Mammary epithelial cell (primary cell): ENCODE measurements at regions not wholly inside any gene's neighbourhood (a gene's known extent, or its start where the extent isn't known, plus 50 kb on each side); places are given as distances from the start of the nearest gene placed in this dataset.

Source experiments
- EZH2 ChIP-seq: IDR thresholded peaks from 2 replicates; pipeline ENCODE4 v1.6.1; 2012; ENCODE audit warnings: low read length, inconsistent platforms, borderline replicate concordance
- TF ChIP-seq, protein P1 (sequence below), 2 donors: IDR thresholded peaks in 1 of 2; conservative IDR thresholded peaks in 1 of 2; 2 replicates each; pipeline ENCODE4 v1.5.1; 2011 to 2012; ENCODE audit warnings: inconsistent platforms in 2 of 2, low read length in 2 of 2, mild to moderate bottlenecking in 2 of 2, control low read depth in 1 of 2, low read depth in 1 of 2; ENCODE audit not compliant: insufficient read depth in 1 of 2; ENCODE audit errors: extremely low read depth in 1 of 2

DNA sequence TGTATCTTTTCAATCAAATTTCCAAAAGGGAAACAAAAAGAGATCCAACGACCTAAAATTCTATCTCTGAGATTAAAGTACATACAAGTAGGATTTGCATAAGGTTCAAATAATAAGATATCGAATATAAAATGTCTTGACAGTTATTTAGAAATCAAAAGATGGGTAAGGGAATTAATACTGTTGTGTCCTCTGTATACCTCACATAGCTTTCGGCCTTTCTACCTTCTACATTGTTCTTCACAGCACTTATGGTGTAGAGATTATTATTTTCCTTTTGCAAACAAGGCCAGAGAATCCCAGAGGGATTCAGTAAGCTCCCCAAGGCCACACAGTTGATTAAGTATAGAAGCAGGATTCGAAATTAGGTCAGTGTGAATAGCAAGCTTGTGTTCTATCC lies 403.6 kb downstream of the SPRY2 start:
- TF ChIP-seq, protein P1, sequence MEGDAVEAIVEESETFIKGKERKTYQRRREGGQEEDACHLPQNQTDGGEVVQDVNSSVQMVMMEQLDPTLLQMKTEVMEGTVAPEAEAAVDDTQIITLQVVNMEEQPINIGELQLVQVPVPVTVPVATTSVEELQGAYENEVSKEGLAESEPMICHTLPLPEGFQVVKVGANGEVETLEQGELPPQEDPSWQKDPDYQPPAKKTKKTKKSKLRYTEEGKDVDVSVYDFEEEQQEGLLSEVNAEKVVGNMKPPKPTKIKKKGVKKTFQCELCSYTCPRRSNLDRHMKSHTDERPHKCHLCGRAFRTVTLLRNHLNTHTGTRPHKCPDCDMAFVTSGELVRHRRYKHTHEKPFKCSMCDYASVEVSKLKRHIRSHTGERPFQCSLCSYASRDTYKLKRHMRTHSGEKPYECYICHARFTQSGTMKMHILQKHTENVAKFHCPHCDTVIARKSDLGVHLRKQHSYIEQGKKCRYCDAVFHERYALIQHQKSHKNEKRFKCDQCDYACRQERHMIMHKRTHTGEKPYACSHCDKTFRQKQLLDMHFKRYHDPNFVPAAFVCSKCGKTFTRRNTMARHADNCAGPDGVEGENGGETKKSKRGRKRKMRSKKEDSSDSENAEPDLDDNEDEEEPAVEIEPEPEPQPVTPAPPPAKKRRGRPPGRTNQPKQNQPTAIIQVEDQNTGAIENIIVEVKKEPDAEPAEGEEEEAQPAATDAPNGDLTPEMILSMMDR (conservative IDR thresholded peaks at IDR 0.05 in 1 of 2, IDR thresholded peaks at IDR 0.05 in 1 of 2; ENCODE audit: extremely low read depth in 1 of 2, insufficient read depth in 1 of 2, low read depth in 1 of 2, low read length in 2 of 2) = no peak
- TF ChIP-seq EZH2 = no peak
